NCI-H2081 treated with DMSO at 0.1 percent for 48 hours (cell line): ENCODE measurements at regions not wholly inside any gene's neighbourhood (a gene's known extent, or its start where the extent isn't known, plus 50 kb on each side); places are given as distances from the start of the nearest gene placed in this dataset.

Source experiments
- DNase-seq: peaks from one replicate; lab custom pipeline; 2025; lab: John Stamatoyannopoulos, UW

DNA sequence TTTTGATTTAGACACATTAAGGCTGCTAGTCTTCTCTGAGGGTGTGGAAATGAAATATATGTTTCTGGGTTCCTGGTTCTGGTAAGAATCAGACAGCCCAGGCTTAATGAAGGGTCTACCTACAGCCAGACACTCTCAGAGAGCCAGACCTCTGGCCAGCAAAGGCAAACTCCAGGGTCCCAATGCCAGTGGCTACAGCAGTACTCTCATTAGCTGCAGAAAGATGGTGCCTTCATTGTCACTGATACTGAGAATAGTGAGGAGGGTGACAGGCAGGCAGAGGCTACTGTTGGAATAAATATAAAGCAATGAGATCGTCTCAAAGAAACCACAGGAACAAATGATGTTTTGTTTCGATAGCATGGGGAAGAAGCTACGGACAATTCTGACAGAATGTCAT, 437.6 kb downstream of the GPM6A start:
- DNase-seq, result no peak

DNA sequence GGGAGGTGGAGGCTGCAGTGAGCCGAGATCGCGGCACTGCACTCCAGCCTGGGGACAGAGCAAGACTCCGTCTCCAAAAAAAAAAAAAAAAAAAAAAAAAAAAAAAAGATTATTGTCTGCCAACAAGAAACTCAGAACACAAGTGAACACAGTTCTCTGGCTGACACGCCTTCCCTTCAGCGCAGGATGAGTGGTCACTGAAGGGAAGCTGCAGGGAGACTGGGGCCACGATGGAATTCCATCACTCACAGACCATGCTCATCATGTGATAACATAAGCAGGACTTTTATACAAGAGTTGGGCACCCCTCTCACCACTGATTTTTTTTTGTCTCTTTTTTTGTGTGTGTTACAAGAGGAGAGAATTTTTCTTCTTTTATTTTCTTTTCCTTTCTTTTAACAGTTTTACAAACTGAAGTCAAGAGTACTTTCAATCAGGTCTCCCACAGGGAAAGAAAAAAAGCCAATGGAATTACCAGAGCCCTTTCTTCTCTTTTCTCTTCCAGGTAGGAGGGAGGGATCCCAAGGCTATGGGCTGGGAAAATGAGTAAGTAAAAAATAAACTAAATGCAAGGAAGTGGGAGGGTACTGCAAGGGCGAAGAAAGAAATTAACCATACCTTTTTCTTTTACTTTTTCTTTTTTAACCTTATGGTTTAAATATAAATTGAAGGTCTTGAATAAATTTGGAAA, 435.6 kb downstream of the GPM6A start:
- DNase-seq, result no peak

GRCh38 chr4:175377203-175377602, 434.9 kb downstream of the GPM6A start:
- no peak for DNase-seq

GRCh38 chr4:175378372-175378771, 433.7 kb downstream of the GPM6A start:
- no peak for DNase-seq

GRCh38 chr4:175380841-175381240, 431.2 kb downstream of the GPM6A start:
- no peak for DNase-seq

DNA sequence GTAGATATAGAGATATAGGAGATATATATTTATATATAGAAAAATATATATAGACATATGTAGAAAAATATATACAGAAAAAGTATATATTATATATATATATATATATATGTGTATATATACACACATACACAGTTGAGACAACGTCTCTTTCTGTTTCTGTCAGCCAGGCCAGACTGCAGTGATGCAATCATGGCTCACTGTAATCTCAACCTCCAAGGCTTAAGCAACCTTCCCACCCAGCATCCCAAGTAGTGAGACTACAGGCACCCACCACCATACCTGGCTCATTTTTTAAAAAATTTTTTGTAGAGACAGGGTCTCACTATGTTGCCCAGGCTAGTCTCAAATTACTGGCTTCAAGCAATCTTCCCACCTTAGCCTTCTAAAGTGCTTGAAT, 426.3 kb downstream of the GPM6A start:
- DNase-seq, result no peak

DNA sequence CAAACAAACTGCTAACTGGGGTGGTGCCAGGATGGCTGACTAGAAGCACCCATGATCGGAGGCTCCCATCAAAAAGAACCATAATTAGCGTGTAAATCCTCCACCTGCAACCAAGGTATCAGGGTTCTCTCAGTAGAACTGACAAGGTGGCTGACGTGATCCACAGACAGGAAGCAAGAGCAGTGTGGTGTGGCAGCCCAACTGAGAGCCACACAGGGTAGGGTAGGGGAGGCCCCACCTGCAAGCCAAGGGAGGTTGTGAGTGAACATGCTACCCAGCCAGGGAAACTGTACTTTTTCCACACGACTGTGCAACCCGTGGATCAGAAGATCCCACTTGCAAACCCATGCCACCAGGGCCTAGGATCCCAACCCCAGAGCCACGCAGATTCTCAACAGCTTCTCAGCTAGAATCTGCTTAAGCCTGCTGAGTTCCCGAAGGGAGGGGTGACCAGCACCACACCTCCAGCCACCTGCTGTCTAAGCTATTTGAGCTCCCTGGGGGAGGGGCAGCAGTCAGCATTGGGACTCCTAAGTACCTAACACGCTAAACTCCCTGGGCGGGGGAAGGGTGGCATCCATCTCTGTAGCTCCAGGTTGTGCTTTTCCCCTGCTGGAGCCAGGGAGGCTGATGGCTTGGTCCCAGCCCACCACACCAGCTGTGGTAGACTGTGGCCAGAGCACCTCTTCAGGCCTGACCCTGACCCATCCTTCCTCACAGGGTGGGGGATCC, 425.1 kb downstream of the GPM6A start:
- no peak for DNase-seq

- DNase-seq, result no peak
These were observed 417.9 kb downstream of the GPM6A start for GRCh38 chr4:175394208-175394607.

- no peak for DNase-seq
These were observed 406.1 kb downstream of the GPM6A start for GRCh38 chr4:175405961-175406360.

DNA sequence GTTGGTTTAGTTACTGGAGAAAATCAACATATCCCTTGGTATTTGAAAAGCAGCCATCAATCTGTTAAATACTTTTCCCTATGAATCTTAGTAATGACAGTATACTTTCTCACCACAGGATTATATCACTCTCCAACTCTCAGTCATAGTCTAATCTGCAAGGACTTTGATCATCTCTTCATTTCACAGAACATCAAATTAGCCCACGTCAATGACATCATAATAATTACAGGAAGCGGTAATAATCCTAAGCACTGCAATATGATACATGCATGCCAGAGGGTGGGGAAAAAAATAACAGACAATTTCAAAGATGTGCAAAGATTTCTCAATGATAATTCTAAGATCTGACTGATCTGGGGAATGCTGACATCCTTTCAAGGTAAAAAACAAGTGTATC, 404.1 kb downstream of the GPM6A start:
- DNase-seq, result no peak

DNA sequence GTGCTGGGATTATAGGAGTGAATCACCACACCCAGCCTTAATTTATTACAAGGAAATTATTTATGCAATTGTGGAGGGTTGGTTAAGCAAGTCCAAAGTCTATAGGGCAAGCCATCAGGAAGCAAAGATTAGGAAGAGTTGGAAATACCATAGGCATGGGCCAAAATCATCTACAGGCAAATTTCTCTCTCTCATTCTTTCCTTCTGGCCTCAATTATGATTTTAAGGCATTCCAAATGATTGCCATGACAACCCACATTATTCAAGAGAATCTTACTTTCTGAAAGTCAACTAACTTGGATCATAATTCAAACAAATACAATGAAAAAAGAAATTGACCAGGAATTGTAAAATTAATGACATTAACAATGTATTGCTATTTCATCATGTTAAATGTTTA, 400.8 kb downstream of the GPM6A start:
- no peak for DNase-seq

GRCh38 chr4:175412161-175412560, 399.9 kb downstream of the GPM6A start:
- DNase-seq, result no peak

DNA sequence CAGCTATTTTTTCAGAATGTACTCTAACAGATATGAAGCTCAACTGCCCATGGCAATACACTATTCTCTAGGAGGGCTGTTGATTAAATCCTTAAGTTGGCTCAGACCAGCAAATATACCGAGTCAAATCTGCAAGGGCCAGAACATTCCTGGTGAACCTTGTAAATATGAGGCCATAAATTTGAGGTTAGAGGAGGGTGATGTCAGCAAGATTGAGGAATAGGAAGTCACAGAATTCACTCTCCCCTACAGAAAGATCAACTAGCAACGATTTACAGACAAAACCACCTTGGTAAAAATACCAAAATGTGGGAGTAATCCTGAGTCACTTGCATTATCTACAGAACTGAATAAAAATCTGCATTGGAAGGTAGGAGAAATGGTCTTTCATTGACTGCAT, 399.3 kb downstream of the GPM6A start:
- DNase-seq, result no peak

DNA sequence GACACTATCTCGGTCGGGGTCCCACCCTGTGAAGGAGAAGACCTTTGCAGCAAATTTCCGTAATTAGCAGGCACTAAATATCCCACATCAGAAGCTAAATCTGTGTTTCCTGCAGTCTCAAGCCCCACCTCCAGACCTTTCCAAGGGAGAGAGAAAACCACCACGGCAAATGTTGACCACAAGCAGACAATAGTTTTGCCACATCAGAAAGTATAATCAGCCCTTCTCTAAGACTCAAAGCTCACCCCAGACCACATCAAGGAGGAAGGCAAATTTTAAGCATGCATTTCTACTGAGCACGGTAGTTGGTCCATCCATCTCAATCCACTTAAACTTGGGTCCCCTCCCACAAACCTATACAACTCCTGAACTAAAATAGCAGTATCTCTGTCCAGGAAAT, 398.5 kb downstream of the GPM6A start:
- no peak for DNase-seq

DNA sequence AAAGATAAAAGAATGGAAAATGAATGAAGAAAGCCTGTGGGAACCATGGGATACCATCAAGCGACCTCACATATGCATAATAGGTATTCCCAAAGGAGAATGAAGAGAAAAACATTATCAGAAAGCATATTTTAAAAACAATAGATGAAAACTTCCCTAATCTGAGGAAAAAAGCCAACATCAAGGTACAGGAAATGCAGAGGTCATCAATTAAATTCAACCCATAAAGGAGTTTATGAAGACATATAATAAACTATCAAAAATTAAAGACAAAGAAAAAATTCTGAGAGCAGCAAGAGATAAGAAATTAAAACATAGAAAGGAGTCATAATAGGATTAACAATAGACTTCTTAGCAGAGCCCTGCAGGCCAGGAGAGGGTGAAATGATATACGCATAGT, 397.5 kb downstream of the GPM6A start:
- DNase-seq, result no peak

DNA sequence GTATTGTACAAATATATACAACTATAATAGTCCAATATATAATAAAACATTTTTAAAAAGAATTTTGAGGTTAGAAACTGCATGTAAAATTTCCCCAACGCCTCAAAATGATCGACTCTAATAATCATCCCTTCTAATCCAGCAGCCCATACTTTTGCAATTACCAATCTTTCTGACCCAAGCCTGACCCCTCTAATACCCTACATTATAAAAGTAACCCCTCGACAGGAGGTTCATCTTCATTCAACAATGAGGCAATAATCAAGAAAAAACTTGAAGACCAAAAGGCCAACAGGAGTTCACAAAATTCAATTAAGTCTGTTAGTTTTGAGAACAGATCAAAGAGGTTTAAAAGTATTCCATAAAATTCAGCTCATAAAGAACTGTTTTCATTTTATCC, 393.5 kb downstream of the GPM6A start:
- no peak for DNase-seq

DNA sequence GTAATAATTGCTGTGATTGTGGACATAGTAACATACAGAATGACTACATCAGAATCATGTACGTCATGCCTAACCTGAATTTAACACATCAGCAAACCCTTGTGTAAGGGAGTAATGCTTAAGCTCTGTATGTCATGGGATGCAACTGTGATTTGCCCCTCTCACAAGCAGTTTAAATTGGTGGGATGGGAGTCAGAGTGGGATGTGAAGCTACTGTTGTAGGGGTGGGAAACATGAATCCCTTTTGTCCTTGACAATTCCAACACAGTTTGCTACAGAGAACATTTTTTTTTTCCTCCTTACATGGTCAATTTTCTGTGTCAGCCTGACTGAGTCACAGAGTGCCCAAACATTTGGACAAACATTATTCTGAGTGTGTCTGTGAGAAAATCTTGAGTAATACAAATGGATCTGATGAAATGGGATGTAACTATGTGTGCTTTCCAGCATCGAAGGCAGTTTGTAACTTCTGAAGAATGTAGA, 392.8 kb downstream of the GPM6A start:
- no peak for DNase-seq

- no peak for DNase-seq
These were observed 390.6 kb downstream of the GPM6A start for GRCh38 chr4:175421506-175421905.

- no peak for DNase-seq
These were observed 389.7 kb downstream of the GPM6A start for GRCh38 chr4:175422331-175422730.

- no peak for DNase-seq
These were observed 388.0 kb downstream of the GPM6A start for GRCh38 chr4:175424111-175424510.

GRCh38 chr4:175427751-175428150, 384.3 kb downstream of the GPM6A start:
- no peak for DNase-seq

DNA sequence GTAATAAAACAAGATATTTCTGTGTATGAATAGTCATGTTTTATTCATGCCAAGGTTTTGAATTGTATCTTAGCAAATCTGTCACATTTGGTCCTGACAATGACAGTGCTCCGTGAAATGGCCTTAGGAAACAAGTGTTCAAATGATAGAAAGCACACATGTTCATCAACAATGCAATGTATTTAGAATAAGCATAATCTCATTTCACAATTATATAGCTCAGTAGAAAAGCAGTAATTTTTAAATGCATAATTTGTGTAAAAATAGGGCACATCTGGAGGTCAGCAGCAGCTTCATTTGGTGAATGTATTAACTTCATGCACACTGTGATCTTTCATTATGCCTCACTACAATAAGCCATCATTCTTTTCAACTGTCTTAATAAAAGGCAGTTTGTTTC, 380.4 kb downstream of the GPM6A start:
- DNase-seq, result no peak

DNA sequence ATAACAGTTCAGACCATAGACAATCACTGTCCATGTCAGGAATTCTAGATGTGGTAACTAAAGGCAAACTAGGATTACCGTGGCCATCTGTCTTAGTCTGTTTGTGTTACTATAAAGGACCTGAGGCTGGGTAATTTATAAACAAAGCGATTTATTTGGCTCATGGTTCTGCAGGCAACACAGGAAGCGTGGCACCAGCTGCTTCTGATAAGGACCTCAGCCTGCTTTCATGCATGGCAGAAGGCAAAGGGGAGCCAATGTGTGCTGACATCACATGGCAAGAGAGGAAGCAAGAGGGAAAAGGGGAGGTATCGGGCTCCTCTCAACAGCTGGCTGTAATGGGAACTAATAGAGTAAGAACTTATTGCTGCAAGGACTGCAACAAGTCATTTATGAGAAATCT, 376.7 kb downstream of the GPM6A start:
- DNase-seq, result peak; percentile 31

DNA sequence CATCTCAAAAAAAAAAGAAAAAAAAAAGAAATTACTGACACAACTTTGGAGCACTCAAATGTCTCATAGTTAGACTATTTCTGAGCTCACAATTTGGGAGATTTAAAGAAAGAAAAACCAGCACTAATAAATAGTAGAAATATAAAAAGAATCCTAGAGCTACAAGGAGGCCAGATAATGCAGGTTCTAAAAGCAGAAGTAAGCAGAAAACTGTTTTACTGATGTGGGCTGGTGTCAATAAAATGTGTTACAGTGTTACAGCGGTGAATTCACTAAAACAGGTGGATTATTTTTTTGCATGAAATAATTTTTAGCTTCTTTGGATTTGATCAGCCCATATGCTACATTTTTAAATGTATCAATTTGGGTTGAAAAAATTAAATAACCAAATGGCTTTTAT, 375.9 kb downstream of the GPM6A start:
- no peak for DNase-seq
